ENCODE measurements at regions not wholly inside any gene's neighbourhood (a gene's known extent, or its start where the extent isn't known, plus 50 kb on each side); places are given as distances from the start of the nearest gene placed in this dataset.
"Not testable (repeated sequence)": the region's sequence is repeated elsewhere in the genome, so short reads cannot be mapped to it uniquely, and the experiment has no call there.

DNA sequence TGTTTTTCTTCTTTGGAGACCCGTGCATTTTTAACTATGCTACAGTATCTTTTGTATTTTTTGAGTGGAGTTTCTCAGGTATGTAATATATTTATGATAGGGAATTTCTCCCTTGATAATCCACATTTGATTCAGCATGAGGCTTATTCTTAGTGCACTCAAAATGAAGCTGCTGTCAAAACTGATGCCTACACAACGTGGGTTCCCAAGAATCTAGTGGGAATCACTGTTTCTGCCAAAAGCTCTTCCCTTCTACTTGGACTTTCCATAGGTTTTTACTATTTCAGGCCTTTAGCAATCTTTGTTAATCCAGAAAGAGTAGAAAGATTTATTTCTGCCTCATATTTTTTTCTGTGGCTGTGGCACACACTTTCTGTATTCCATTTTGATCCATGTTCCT, 1003.7 kb downstream of the SLITRK5 start:
- H3K9me3 Mint-ChIP-seq: no peaks in the 10 kb centered on the region
- POLR2A ChIA-PET: no interaction called here
- no peaks in the 10 kb centered on the region for H3K27me3 Mint-ChIP-seq
- DNase-seq: no peak
- no peaks in the 10 kb centered on the region for H3K4me1 Mint-ChIP-seq
- no peak overlapping the region for H3K27ac Mint-ChIP-seq
- no peak for ATAC-seq (ENCODE audit: low read depth)
- H3K4me3 Mint-ChIP-seq: no peak overlapping the region
- no peaks in the 10 kb centered on the region for H3K36me3 Mint-ChIP-seq

DNA sequence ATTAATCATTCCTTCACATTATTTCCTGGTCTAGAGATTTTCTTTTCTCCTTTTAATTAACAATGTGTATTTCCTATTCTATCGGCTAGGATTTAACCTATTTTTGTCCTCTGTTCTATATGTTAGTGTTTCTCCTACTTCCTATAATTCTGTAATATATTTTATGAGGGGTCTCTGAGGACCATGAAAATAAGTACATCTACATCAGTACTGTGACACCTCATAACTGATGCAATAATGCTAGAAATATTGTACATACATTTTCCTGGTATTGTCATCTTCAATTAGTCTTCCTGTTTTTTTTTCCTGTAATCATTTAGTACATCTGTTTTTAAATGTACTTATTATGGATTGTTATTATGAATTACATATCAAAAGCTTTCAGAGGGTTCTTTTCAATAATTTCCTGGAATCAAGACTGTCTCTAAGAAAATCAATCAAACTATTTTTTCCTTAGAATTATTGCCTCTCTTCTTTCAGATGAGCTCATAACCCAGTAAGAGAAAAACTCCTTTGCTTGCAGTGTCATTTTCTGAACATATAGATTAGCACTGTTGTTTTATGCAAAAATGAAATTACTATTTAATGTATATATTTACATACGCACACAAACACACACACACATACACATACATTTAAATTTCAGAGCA, 1004.3 kb downstream of the SLITRK5 start:
- ATAC-seq (ENCODE audit: low read depth) (no peak), DNase-seq (no peak)
- Mint-ChIP-seq H3K36me3 (no peaks in the 10 kb centered on the region), H3K9me3 (no peaks in the 10 kb centered on the region), H3K4me1 (no peaks in the 10 kb centered on the region), H3K4me3 (no peak overlapping the region), H3K27me3 (no peaks in the 10 kb centered on the region), H3K27ac (no peak overlapping the region)
- POLR2A ChIA-PET: no interaction called here

DNA sequence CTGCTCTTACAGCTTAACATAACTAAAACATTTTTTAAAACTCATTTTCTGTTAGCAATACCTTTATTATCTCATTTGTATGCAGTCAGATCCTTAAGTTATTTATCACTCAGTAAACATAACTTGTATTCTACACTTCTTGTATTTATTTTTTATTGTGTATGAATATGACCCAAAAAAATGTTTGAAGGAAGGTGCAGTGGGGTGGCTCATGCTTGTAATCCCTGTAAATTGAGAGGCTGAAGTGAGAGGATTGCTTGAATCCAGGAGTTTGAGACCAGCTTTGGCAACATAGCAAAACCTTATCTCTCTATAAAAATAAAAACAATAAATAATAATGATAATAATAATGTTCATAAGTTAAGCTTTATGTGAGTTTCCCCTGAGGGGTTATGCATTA, 1004.8 kb downstream of the SLITRK5 start:
- no peaks in the 10 kb centered on the region for H3K9me3 Mint-ChIP-seq

DNA sequence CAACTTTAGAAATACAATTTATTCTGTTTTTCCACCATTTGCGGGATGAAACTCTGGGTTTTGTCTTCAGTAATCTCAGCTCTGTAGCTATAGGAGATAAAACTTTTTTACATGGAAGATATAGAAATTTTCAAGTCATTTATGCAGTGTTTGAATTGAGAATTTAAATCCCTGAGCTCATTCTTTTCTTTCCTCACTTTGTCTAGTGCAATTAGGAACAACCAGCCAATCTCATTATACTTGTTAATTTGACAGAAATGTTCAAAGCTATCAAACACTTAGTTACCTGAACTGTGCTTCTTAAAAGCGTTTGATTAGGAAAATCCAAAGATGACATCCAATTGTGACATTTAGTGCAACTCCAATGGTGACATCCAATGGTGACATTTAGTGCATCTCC, 1014.3 kb downstream of the SLITRK5 start:
- Mint-ChIP-seq H3K27ac (no peak overlapping the region), H3K9me3 (no peaks in the 10 kb centered on the region), H3K27me3 (no peaks in the 10 kb centered on the region), H3K4me1 (no peaks in the 10 kb centered on the region), H3K36me3 (no peaks in the 10 kb centered on the region), H3K4me3 (no peak overlapping the region)
- ATAC-seq (ENCODE audit: low read depth) (no peak), DNase-seq (no peak)
- POLR2A ChIA-PET: no interaction called here

More for the DNA sequence above, 1004.8 kb downstream of the SLITRK5 start:
- Mint-ChIP-seq H3K4me1 (no peaks in the 10 kb centered on the region), H3K4me3 (no peak overlapping the region), H3K27ac (no peak overlapping the region), H3K27me3 (no peaks in the 10 kb centered on the region), H3K36me3 (no peaks in the 10 kb centered on the region)
- DNase-seq (no peak), ATAC-seq (ENCODE audit: low read depth) (no peak)
- POLR2A ChIA-PET: no interaction called here

DNA sequence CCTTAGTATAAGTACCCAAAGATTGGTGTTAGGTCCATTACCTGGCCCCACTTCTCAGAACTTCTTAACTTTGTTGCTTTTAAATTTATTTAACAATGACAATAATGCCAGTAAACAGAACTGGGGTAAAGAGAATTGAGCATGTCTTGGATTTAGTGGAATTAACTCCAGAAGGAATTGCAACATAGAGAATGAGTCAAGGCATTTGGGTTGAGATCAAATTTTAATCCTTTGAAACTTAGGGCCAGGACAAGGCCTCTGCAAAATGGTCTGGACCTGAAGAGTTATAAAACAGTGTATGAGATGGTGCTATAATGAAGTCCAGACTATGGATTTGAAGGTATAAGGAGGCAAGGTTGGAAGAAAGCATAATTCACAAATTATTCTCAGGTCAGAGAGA, 1030.4 kb downstream of the SLITRK5 start:
- Mint-ChIP-seq H3K36me3 (no peaks in the 10 kb centered on the region), H3K4me1 (no peaks in the 10 kb centered on the region), H3K9me3 (peaks cover 2% of the 10 kb centered on the region), H3K4me3 (no peak overlapping the region), H3K27ac (no peak overlapping the region), H3K27me3 (peaks cover under 1% of the 10 kb centered on the region)
- POLR2A ChIA-PET: no interaction called here
- DNase-seq: no peak
- ATAC-seq (ENCODE audit: low read depth): no peak

DNA sequence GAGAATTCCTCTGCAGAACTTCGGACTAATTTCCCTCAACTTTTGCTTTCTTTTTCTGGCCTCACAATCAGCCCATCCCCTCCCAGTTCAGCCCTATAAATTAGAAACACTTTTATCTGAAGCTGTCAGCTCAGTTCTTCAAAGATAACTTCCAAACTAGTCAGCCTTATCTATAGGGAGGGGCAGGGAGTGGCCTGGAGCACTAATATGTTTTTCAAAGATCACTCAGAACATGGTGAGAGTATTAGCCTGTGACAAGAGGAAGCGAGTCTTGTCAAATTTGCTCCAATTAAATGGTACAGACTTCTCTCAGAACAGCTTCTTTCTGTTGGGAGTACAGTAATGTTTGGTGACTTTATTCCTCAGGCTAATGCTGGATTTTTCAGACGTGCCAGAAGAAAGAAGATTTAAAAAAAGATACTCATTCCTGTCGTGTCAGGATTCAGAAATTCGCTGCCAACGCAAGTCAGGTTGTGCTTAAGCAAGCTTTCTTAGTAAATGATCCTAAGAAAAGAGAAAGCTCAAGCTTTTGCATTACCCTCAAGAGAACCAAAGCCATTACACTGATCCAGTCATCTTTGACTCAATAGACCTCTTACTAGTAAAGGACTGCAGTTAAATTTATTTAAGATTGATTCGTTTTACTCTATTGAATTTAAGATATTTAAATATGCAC, 1033.6 kb downstream of the SLITRK5 start:
- POLR2A ChIA-PET: no interaction called here
- Mint-ChIP-seq H3K4me3 (peak overlapping the region; percentile 58), H3K27me3 (no peaks in the 10 kb centered on the region), H3K9me3 (peaks cover 2% of the 10 kb centered on the region), H3K36me3 (no peaks in the 10 kb centered on the region), H3K4me1 (no peaks in the 10 kb centered on the region), H3K27ac (no peak overlapping the region)
- DNase-seq (no peak), ATAC-seq (ENCODE audit: low read depth) (no peak)

DNA sequence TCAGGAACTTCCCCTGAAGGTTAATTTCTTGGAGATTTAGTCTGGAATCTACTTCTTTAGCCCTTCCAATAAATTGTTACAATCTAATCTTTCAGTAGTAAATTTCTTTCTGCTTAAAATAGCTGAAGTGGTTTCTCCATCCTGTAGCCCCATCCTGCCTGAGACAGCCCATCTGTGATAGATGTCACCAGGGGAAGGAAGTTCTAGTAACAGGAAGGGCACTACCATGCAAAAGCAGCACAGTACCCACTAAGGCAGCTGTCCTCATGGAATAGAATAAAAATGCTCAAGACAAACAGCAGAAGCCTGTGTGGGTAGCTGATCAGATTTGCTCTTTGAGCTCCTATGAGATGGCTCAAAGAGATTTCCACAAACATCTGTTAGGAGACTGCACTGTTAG, 1036.5 kb downstream of the SLITRK5 start:
- no peak overlapping the region for H3K4me3 Mint-ChIP-seq
- no peaks in the 10 kb centered on the region for H3K4me1 Mint-ChIP-seq
- DNase-seq (no peak), ATAC-seq (ENCODE audit: low read depth) (no peak)
- no peak overlapping the region for H3K27ac Mint-ChIP-seq
- peaks cover 2% of the 10 kb centered on the region for H3K9me3 Mint-ChIP-seq
- no peaks in the 10 kb centered on the region for H3K36me3 Mint-ChIP-seq
- POLR2A ChIA-PET: no interaction called here
- no peaks in the 10 kb centered on the region for H3K27me3 Mint-ChIP-seq

DNA sequence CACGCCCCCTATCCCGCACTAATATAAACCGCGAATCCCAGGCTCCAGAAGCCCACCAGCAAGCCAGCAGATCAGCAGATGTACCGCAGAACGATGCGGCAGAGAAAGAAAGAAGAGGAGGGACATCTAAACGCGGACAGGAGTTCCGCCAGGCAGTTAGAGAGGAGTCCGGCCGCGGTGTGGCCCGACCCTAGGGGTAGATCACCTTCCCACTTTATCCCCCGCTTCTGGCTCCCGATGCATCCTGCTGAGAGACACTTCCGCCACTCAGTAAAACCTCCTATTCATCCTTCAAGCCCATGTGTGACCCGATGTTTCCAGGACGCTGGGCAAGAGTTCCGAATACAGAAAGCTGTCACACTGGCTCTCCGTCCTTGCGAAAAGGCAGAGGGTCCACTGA, 1046.8 kb downstream of the SLITRK5 start:
- POLR2A ChIA-PET: no interaction called here

DNA sequence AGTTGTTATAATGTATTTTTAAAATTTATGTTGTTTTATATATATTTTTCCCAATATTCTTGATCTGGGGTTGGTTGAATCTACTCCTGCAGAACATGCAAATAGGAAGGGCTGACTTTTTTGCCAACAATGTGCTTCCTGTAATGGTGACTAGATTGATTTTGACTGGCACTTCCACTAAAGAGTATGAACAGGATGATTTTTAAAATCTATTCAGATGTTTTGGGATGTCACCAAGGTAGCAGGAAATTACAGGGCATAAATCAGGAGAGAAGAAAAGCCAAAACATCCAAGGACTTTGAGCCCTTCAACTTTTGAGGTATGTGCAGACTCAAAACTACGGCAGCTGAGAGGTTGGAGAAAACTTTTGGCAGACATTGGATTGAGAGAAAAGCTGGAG, 1047.6 kb downstream of the SLITRK5 start:
- H3K27me3 Mint-ChIP-seq: no peaks in the 10 kb centered on the region

More for the DNA sequence above, 1046.8 kb downstream of the SLITRK5 start:
- no peaks in the 10 kb centered on the region for H3K4me1 Mint-ChIP-seq
- no peak overlapping the region for H3K27ac Mint-ChIP-seq
- no peaks in the 10 kb centered on the region for H3K36me3 Mint-ChIP-seq
- no peak overlapping the region for H3K4me3 Mint-ChIP-seq
- peaks cover 1% of the 10 kb centered on the region for H3K9me3 Mint-ChIP-seq
- DNase-seq: no peak
- ATAC-seq (ENCODE audit: low read depth): no peak
- H3K27me3 Mint-ChIP-seq: no peaks in the 10 kb centered on the region

DNA sequence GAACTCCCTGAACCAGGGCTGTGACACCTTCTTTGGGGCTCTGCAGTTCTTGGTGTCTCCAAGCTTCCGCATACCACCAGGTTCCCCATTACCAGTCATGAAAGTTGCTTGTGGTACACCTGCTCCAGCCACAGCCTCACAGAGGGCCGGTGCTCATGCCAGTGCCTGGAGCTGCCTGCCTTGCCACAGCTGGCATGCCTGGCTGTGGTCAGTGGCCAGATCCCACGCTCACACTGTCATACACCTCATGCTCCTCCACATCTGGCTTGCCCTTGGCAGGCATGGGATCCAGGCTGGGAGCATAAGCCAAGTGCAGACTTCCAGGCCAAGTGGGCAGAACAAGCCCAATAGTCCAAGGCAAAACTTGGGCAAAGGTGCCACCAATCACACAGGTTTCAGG, 1054.9 kb downstream of the SLITRK5 start:
- H3K27ac Mint-ChIP-seq: no peak overlapping the region
- H3K4me3 Mint-ChIP-seq: no peak overlapping the region
- H3K9me3 Mint-ChIP-seq: peaks cover 11% of the 10 kb centered on the region
- H3K36me3 Mint-ChIP-seq: no peaks in the 10 kb centered on the region
- DNase-seq (no peak), ATAC-seq (ENCODE audit: low read depth) (no peak)
- POLR2A ChIA-PET: no interaction called here
- H3K4me1 Mint-ChIP-seq: no peaks in the 10 kb centered on the region
- no peaks in the 10 kb centered on the region for H3K27me3 Mint-ChIP-seq

More for the DNA sequence above, 1047.6 kb downstream of the SLITRK5 start:
- Mint-ChIP-seq H3K36me3 (no peaks in the 10 kb centered on the region), H3K9me3 (peaks cover 6% of the 10 kb centered on the region), H3K4me3 (no peak overlapping the region), H3K27ac (no peak overlapping the region), H3K4me1 (no peaks in the 10 kb centered on the region)
- DNase-seq: no peak
- no peak for ATAC-seq (ENCODE audit: low read depth)
- POLR2A ChIA-PET: no interaction called here

DNA sequence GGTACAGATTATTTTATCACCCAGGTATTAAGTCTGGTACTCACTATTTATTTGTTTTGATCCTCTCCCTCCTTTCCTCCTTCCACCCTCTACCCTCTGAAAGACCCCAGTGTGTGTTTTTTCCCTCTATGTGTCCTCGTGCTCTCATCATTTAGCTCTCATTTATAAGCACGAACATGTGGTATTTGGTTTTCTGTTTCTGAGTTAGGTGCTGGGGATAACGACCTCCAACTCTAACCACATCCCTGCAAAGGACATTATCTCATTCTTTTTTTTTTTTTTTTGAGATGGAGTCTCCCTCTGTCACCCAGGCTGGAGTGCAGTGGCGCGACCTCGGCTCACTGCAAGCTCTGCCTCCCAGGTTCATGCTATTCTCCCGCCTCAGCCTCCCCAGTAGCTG, 1056.1 kb downstream of the SLITRK5 start:
- H3K27ac Mint-ChIP-seq; ATAC-seq (ENCODE audit: low read depth): not testable (repeated sequence)

DNA sequence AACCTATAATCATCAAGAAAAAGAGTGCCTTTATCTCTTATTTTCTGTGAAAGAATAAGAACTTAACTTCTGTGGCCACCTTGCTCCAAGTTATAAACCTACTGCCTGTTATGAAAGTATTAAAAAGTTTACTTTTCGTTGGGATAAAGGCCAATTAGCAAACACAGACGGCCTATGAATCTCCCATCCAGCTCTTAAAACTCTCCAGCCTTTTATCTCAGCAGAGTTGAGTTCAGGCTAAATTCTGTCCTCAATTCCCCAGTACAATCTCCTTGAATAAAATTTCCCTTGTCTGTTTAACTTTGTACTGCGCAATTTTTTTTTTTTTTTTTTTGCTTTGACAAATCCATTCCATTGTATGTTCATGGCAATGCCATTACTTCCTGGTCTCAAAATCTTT, 1058.4 kb downstream of the SLITRK5 start:
- POLR2A ChIA-PET: no interaction called here
- Mint-ChIP-seq H3K27me3 (no peaks in the 10 kb centered on the region), H3K36me3 (no peaks in the 10 kb centered on the region), H3K9me3 (peaks cover 5% of the 10 kb centered on the region), H3K27ac (no peak overlapping the region), H3K4me1 (no peaks in the 10 kb centered on the region), H3K4me3 (no peak overlapping the region)
- DNase-seq (no peak), ATAC-seq (ENCODE audit: low read depth) (no peak)

More for the DNA sequence above, 1056.1 kb downstream of the SLITRK5 start:
- peaks cover 11% of the 10 kb centered on the region for H3K9me3 Mint-ChIP-seq
- not testable (repeated sequence) for H3K36me3 Mint-ChIP-seq, DNase-seq, H3K27me3 Mint-ChIP-seq, H3K4me1 Mint-ChIP-seq, H3K4me3 Mint-ChIP-seq
- POLR2A ChIA-PET: interaction anchor here (1.3 kb wide), 1 partner anchor 206 kb away, joined by 6 read pairs; no protein-coding TSS in a partner anchor

DNA sequence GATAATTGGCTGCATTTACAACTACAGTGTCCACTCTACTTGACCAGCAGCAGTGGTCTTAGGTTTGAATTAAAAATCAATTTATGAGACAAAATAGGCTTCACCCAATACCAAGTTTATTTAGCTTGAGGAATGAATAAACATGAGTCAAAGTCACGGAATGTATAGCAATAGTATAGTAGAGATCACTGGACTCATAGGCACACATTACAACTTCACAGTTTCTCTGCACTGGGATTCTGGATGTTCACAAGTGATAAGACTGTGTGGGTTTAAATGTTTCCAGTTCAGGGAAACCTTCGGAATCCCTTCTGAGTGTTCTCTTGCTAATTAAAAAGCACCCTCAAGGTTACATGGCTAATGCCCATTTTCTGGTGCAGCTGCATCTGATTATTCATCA, 1064.9 kb downstream of the SLITRK5 start:
- ATAC-seq (ENCODE audit: low read depth) (no peak), DNase-seq (no peak)
- Mint-ChIP-seq H3K27ac (no peak overlapping the region), H3K4me3 (no peak overlapping the region), H3K36me3 (no peaks in the 10 kb centered on the region), H3K4me1 (no peaks in the 10 kb centered on the region), H3K27me3 (no peaks in the 10 kb centered on the region), H3K9me3 (peaks cover 2% of the 10 kb centered on the region)
- POLR2A ChIA-PET: no interaction called here

DNA sequence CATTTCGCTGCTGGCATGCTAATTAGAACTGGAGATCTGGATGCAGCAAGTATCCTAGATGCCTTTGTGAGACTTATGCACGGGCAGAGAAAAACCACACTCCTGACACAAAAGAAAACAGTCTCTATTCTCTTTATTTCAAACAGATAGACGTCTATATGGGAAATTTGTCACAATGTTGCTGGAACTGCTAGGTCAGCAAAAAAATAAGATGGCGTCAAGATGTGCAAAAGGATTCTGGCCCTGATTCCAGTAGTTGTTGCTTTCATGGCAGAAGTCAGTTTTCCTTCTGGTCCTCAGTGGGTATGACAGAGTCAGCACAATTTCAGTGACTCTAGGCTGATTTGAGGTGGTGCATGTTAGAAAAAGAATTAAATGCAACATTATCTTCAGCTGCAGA, 1068.0 kb downstream of the SLITRK5 start:
- ATAC-seq (ENCODE audit: low read depth): no peak
- H3K36me3 Mint-ChIP-seq: no peaks in the 10 kb centered on the region
- H3K27ac Mint-ChIP-seq: no peak overlapping the region
- no peaks in the 10 kb centered on the region for H3K27me3 Mint-ChIP-seq
- no peaks in the 10 kb centered on the region for H3K4me1 Mint-ChIP-seq
- H3K4me3 Mint-ChIP-seq: no peak overlapping the region
- H3K9me3 Mint-ChIP-seq: peaks cover 5% of the 10 kb centered on the region
- no peak for DNase-seq
- POLR2A ChIA-PET: no interaction called here
